Esophagus squamous epithelium (tissue), 4 donors: ENCODE measurements at regions not wholly inside any gene's neighbourhood (a gene's known extent, or its start where the extent isn't known, plus 50 kb on each side); places are given as distances from the start of the nearest gene placed in this dataset.

Experiments used
- CTCF ChIP-seq, 6 experiments: fragments of 450-650 bp in 4 of 6; fragments of 200-600 bp in 2 of 6; sonication (generic) in 2 of 6; IDR thresholded peaks; one replicate each; pipeline ENCODE4 v1.5.1; 2016 to 2019; ENCODE audit warnings: antibody characterized with exemption in 6 of 6, mild to moderate bottlenecking in 4 of 6, moderate library complexity in 4 of 6
- POLR2A ChIP-seq, 4 donors: fragments of 450-650 bp; IDR thresholded peaks; one replicate each; pipeline ENCODE4 v1.6.1; 2017; ENCODE audit warnings: antibody characterized with exemption in 4 of 4, mild to moderate bottlenecking in 4 of 4, moderate library complexity in 3 of 4

- TF ChIP-seq CTCF (IDR thresholded peaks at IDR 0.05) (no peak), POLR2A (IDR thresholded peaks at IDR 0.05) (no peak)
Measured at GRCh38 chr4:180634306-180634705, 1608.9 kb upstream of the TENM3 start.
